IPS-NIHi11 (cell line): ENCODE measurements at regions not wholly inside any gene's neighbourhood (a gene's known extent, or its start where the extent isn't known, plus 50 kb on each side); places are given as distances from the start of the nearest gene placed in this dataset.

Source experiments
- DNase-seq: peaks from one replicate; pipeline ENCODE4 v3.0.0; 2012; ENCODE audit warnings: mixed read lengths, low spot score

DNA sequence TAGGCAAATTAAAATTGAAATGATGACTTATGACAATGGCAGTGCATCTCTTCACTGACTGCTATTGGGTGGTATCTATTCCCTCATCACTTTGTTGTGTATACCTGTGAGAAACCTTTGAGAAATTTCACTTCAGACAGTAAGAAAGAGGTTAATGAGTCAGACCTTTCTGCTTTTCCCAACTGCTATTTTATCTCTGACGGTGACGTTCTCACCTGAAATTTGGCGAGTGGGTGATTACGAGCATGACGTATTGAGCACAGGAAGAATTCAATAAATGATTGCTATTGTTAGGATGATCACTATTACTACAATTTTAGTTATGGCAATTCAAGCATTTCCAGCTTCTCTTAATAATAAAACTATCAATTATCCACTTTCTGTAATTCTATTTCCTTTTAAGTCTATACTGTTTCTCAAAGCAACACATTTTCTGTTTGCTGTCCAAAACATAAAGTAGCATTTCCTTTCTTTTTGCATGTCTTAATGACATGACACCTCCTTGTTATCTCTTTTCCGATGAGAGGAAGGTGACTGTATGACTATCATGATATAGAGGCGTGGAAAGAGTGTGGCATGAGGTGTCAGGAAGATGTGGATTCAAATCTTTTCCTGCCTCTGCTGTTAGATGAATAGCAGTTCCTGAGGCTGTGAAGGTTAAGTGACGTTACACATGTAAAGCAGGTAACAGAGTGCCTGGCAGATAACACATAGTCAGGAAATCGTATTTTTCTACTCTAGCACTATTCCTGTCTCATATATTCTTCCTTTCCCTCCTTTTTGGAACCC is 504.9 kb upstream of the SEMA6D start:
- no peak for DNase-seq

DNA sequence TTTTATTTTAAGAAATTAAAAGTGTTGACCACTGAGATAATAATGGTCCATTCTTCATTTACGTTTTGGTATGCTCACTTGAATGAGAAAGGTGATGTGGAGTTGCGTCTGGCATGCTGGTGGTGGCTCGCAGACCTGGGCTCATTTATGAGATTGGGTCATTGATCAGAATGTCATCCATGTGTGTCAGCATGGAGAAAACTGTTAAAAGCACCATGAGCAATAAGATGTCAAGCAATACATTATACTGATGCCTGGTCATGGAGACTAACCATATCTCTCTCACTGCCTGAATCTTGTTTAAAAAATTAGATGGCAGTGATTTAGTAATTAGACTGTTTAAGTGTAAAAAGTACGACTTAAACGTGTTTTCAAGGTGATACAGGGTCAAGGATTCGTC is 503.4 kb upstream of the SEMA6D start:
- DNase-seq = no peak

DNA sequence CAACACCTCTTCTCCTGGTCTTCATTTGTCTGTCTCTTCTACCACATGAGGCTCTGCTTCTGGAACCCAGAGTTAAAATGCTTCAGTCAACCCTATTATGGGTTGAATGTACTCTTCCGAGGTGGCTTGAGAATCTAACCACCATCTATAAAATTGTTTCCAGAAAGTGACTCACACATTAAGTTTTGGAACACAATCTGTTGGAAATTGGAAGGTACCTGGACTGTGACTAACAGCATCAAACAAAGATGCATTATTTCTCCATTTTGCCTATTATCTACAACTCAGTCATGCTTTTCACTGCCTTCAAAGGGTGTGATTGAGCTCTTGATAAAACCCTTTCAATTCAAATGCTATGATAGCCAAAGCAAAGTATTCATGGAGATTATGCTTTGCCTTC is 499.0 kb upstream of the SEMA6D start:
- DNase-seq = no peak

DNA sequence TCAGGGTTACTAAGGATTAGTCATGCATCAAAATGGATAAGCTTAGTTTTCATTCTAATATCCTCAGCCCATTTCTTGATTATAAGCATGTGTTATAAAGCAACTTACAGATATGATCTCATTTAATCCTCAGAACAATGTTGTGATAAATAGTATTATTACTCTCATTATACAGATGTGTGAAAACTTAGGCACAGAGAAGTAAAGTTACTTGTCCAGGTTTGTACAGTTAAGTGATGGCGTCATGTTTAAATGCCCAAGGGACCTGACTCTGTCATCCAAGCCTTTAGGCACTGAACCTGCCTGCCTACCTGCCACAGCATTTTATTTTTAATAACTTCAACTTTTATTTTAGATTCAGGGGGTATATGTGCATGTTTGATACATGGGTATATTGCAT is 472.9 kb upstream of the SEMA6D start:
- no peak for DNase-seq

DNA sequence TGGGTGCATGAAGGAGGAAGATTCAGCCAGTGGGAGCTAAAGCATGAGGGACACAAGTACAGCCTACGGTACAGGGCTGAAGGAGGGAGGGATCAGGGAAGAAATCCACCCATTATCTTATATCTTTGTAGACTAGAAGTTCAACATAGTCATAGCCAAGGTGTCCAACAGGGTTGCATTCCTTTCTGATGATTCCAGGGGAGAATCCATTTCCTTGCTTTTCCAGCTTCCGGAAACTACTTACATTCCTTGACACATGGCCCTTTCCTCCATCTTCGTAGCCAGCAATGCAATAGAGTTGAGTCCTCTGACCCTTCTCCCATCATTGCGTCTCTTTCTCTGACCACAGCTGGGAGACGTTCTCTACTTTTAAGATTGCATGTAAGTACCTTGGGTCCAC is 471.0 kb upstream of the SEMA6D start:
- no peak for DNase-seq

DNA sequence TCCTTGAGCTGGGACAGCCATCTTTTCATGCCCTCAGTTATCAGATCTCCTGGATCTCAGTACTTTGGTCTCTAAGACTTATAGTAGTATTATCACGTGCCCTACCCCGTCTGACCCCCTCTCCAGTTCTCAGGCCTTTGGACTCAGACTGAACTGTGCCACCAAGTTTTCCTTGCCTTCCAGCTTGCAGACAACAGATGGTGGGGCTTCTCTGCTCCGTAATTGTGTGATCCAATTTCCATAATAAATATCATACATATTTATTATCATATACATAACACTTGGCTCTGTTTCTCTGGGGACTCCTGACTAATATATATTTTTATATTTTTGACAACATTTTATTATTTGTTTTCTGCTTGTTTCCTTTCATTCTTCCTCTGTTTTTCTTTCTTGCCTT is 458.8 kb upstream of the SEMA6D start:
- DNase-seq = no peak

DNA sequence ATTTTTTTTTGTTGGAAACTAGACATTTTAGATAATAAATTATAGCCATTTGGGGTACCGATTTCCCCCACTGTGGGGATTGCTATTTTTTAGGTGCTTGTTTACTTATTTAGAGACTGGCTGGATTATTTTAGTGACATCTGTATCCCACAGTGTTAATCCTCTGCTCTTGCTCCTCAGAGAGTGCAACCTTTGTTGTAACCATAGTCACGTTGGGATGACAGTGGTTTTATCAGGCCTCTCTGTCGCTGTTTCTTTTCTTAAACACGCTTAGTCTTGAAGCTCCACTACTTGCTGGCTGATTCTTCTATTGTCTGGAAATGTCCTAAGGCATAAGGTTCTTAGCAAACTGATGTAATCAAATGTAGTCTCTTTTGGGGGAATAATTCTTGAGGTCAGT is 451.6 kb upstream of the SEMA6D start:
- DNase-seq = no peak

DNA sequence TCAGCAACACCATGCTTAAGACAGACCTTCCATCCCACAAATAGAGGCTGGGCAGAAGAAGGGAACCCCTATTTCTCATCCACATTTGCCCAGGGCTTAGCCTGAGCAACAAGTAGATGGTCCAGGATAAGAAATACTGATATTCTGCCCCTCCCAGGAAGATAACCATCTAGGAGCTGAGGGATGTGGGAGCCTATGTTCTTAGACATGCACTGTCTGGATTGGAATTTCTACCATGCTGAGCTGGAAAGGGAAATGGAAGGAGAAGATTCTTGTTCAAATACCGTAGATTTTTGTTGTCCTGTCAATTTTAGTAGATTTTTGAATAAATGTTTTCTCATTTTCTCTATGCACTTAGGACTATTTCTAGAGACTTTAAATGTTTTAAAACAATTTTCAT is 450.7 kb upstream of the SEMA6D start:
- no peak for DNase-seq

DNA sequence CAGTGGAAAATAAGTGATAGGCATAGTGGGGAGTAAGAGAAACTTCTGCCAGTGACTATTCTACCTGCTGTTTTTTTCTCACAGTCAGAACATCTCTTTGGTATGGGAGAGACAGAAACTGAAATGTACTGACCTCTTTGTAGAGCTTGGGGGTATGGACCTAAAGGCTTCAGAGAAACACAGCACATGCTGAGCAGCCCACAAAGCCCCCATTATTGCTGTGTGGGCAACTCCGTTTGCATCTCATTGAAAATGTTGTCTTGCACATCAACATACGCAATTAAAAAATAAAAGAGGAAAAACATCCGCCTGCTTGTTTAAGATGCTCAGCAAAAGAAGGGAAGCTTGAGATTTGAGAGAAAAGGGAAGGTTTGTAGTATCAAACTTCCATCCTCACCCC is 443.4 kb upstream of the SEMA6D start:
- DNase-seq = peak; percentile 17

DNA sequence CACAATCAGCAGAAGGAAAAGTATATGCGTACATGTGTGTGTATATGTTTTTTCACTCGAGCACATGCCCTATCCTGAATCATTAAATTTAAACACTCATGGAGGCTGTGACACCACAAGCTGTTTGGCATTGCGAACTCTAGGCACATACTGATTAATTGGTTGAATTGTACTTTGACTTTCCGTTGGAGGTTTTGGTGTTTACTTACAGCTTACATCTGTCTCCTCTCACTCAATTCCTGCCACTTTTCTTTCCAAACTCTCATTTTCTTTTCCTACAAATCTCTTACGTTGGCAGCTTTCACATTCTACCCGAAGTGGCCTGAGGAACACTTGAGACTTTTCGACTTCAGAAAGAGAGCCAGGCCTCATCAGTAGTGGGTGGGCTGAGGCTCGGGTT is 434.1 kb upstream of the SEMA6D start:
- DNase-seq = no peak

DNA sequence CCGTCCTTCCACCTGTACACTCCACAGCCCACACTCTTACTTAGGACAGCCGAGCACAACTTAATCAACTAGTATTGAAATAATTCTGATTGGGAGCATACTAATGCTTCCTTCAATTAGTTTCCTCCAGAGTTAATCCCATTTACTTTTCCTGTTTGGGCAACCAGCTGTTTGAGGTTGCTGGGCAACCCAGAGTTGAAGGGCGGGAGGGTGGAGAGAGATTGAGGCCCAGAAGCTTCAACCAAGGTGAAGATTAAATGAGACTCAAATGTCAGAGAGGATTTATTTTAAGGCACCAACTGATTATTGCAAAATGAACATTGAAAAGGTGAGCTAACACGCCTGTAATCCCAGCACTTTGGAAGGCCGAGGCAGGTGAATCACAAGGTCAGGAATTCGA is 428.5 kb upstream of the SEMA6D start:
- no peak for DNase-seq

DNA sequence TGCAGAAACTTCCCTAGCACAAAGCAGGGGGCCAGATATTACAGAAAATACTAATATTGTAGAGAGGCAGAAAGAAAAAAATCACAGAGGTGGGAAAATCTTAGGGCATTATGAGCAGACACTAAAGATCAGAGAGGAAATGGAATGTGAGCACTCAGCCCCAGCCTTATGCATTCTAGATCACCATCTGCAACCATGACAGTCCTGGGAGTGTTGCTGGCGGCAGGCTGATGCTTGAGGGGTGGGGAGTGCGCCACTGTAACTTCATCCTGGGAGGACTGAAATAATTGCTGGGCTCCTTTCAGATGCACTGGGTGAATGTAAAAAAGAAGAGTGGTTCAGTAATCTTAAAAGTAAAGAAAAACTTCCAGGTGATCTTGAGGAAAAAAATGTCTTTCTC is 427.6 kb upstream of the SEMA6D start:
- DNase-seq = peak; percentile 20

DNA sequence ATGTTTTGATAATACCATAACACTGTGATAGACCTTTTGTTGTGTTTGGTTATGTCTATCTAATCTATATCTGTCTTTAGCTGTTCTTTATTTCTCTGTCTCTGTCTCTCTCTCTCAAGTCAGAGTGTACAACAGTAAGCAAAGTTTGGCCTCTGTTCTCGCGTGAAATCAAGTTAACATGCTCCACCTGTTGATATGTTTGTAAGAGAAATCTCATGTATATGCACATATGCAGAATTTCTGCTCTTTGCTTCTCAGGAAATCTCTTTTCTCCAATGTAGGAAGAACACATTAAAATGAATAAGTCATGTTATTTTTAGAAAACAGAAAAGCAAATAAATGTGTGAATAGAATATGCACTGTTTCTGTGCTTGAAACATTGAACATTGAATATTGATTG is 425.5 kb upstream of the SEMA6D start:
- DNase-seq = no peak

DNA sequence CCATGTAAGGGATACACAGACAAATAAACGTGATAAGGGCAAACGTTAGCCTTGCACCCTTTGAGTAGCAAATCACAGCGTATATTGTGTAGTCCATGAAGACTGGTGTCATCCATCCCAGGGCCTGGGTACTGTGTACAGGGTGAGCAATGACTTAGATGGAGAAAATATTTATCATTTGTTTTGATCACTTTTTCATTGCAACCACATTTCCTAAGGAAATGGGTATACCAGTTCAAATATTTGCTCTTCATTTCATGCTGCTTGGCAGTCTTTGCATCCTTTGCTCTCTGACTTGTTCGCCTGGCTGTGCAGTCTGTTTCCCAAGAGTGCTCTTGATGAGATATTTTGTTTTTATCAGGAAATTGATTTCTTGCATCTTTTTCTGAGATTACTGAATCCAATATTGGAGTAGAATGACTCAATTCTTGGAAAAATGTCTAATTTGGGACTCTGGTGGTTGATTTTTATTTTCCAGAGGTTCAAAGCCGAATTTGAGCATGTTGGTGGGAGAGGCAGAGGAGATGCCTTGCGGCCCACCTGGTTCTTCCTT is 424.6 kb upstream of the SEMA6D start:
- no peak for DNase-seq

DNA sequence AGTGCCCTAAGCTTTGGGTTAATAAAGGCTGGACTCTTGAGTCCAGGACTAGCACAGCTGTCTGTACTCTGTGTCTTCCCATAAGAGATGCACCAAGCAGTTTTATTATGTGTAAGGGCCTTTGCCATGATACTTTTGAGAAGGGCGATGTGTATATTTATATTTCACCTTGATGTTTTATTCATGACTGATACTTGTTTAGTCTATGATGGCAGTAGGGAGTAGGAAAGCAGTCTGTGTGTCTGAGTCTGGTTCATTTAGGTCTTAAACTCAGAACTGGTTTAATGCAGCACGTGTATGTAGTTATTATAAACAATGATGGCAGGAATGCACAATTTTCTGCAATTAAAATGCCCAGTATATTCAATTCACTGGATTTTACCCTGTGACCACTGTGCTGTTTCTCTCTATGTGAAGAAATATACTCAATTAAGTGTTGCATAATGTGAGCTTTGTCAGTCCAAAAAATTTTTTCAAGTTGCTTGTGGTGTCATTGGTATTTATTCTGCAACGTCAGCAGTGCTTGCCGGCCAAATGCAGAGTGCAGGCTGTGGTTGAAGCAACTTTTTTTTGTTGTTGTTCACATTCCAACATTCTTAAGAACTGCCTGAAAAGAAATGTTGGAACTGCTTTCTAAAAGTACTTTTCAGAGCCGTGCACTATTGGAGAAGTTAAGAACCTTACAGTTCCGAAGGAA is 423.7 kb upstream of the SEMA6D start:
- DNase-seq = no peak

DNA sequence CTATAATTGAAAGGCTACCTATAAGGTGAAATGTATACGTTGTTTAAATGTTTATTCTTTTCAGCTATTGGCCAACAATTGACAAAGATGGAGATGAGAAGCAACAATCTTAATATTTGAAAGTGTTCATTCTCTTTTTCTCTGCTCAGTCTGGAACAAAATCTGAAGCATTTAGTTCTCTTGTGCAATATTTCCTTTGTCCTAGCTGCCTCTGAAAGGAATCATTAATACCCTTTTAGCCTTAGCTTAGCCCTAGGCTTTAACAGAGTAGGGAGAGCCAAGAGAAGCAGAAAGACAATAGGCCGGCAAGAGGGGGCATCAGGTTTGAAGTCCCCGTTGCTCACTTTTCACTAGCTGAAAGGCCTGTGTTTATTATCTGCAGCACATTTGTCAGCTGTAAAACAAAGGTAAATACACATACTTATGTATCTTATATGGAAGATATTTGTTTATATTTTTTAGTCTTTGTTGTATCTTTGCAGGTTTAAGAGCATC is 422.5 kb upstream of the SEMA6D start:
- DNase-seq = peak; percentile 14

DNA sequence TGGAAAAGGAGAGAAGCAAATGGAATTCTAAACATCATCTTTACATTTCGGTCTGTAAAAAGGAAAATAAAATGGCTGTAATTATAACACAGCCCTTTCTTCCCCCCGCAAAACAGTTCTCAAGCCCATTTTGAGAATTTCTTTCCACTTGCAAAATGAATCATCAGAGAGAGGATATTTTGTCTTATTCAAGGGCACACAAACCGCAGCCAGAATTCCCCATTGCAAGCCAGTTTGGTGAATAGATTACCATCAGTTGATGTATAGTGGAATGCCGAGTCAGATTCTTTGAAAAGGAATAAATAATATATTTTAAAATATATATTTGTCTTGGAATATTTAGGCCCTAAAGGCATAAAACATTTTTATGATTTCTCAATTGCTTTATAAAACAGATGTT is 420.4 kb upstream of the SEMA6D start:
- DNase-seq = no peak

DNA sequence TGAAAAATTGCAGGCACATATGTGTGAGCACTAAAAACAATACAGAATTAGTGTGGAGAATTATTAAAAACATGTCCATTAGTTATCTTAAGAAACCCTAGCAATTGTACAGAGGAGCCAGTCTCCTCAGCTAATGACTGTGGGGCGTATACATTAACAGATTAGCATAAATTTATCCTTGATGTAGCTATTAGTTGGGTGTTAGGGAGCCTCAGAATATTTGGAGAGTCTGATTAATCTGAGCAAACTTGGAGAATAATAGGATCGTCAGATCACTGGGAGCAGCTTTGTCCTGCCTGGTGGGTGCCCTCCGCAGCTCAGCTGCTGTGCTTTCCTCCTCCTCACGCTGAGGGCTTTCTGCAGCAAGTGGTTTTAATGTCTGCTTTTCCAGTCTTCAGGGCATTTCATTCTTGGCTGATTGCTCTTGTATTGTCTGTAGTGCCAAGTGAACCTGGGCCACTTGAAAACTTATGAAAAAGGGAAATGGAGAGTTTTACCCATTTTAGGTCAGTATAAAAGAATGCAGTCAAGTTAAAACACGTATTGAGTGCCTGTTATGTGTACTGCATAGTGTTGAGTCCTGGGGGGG is 417.4 kb upstream of the SEMA6D start:
- no peak for DNase-seq

DNA sequence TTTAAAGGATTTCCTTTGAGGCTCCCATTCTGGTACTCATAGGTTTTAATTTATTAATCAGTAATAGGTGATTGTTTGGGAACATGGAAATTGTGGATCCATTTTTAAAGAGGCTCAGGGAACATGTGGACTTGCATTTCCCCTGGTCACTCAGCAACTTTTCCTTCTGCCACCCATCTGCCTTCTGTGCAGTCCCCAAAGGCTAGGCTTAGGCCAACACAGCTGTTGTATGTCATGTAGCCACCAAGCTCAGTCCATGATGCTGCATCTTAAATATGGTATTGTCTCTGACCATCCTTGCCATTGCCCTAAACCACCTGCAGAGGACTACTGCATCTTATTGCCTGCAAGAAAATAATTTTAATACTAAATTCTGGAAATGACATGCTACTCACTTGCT is 416.7 kb upstream of the SEMA6D start:
- DNase-seq = no peak

DNA sequence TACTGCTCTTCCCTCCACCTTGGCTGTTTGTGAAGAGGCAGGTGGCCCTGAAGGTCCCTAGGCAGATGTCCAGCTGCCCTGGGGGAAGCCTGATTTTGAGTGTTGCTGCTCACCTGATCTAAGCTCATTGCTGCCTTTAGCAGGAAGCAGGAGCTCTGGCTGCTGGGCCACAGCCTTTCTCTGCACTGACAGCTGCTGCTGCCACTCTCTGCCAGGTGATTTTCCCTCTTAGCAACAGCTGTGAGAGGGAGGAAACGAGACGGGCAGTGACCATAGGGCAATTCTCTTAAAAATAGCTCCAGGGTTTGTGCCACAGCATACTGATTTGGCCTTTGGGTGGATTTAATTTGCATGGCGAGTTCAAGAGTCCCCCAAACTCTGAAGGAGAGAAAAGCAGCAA is 415.8 kb upstream of the SEMA6D start:
- DNase-seq = no peak

DNA sequence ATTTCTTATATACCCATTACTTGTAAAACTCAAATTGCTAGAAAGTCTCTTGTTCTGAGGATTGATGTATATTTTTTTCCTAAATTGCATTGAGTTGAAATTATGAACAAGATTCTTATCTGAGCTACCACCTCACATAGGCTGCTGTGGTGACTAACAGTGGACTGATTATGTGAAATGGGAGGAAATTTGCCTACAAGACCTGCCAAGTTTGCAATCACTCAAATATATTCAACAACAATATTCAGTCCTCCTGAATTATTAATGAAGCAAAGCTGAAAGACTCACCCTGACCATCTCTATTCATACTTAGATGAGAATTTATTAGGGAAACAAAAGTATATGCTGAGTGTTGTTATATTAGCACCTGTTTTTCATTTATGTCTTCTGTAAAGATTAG is 412.6 kb upstream of the SEMA6D start:
- DNase-seq = no peak

DNA sequence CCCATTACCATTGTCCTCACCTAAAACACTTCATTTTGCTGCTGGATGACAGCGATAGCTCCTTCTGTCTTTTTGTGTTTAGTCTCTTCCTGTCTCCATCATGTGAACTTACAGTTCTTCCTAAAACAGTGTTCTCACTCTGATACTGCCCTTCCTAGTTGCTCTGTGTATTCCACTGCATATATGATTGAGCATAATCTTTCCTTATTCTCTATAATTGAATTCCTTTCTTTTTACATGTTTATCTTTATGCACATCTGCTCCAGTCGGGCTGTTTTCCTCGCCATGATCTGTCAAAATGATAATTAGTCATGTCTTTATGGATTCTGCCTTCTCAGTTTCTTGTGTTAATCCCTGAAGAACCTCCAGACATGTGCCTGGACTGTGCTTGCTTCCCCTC is 405.1 kb upstream of the SEMA6D start:
- DNase-seq = no peak
